ENCODE measurements at regions not wholly inside any gene's neighbourhood (a gene's known extent, or its start where the extent isn't known, plus 50 kb on each side); places are given as distances from the start of the nearest gene placed in this dataset.
A peak's percentile ranks its signal among the peaks of the same experiment; 100 is the strongest.
"Not testable (repeated sequence)": the region's sequence is repeated elsewhere in the genome, so short reads cannot be mapped to it uniquely, and the experiment has no call there.

- no peak for DNase-seq (ENCODE audit: low read depth)
Measured at GRCh38 chr10:30734901-30735300, 105.3 kb upstream of the LYZL2 start.

GRCh38 chr10:30732671-30733070, 103.1 kb upstream of the LYZL2 start:
- DNase-seq (ENCODE audit: low read depth) = no peak

DNA sequence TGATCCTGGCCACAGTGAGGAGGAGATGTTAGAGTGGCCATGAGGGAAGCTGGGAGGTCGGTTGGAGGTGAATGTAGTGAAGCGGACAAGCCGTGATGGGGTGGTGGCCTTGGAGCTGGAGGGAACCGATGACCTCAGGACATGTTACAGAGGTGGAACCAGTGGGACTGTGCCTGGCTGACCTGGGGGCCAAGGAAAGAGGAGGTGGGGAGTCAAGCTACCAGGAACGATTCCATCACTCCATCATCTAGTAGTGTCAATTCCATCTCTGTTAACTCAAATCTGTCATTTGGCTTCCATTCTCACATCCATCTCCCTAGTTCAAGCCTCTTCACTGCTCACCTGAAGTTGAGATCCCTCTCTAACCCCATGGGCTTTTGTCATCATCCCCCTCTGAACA, 102.4 kb upstream of the LYZL2 start:
- no peak for DNase-seq (ENCODE audit: low read depth)

- no peak for DNase-seq (ENCODE audit: low read depth)
Measured at GRCh38 chr10:30730306-30730705, 100.8 kb upstream of the LYZL2 start.

GRCh38 chr10:30728766-30729165, 99.2 kb upstream of the LYZL2 start:
- no peak for DNase-seq (ENCODE audit: low read depth)

GRCh38 chr10:30728127-30728526, 98.6 kb upstream of the LYZL2 start:
- DNase-seq (ENCODE audit: low read depth) = no peak

DNA sequence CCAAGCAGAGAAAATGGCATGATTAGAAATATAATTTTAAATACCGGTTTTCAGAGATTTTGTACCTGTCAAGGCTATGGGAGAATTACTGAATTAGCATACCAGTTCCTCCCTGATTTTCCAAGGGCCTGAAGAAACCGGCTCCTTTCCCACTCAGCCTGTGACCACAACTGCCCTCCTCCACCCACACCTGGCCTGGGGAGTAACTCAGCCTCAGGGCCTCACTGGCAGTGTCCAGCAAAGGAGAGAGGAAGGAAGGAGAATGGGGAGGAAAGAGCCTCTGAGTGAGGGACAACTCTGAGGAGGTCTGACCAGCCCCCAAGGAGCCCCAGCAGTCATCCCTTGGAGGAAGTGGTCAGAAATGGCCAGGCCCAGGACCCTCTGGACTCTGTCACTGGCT, 98.0 kb upstream of the LYZL2 start:
- DNase-seq (ENCODE audit: low read depth) = peak; percentile 69

- peak; percentile 71 for DNase-seq (ENCODE audit: low read depth)
Measured at GRCh38 chr10:30726783-30727414, 97.3 kb upstream of the LYZL2 start.

DNA sequence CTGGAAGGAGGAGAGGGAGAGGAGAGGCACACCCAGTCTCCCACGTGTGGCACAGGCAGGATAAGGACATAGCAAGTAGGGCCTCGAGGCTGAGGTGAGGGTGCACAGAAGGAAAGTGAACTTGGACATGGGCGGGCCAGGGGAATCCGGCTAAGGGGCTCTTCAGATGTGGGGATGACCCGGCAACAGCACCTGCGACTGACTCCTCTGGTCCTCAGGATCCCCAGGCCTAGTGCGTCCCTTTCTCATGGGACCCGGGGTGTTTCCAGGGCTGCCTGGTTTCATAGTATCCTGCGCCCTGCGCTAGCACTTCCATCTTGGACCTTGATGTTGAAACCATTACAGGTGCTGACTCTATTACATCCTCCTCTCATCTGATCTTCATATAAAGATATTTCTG, 96.1 kb upstream of the LYZL2 start:
- no peak for DNase-seq (ENCODE audit: low read depth)

- peak; percentile 53 for DNase-seq (ENCODE audit: low read depth)
Measured at GRCh38 chr10:30724296-30724695, 94.7 kb upstream of the LYZL2 start.

GRCh38 chr10:30722956-30723620, 93.5 kb upstream of the LYZL2 start:
- no peak for DNase-seq (ENCODE audit: low read depth)

DNA sequence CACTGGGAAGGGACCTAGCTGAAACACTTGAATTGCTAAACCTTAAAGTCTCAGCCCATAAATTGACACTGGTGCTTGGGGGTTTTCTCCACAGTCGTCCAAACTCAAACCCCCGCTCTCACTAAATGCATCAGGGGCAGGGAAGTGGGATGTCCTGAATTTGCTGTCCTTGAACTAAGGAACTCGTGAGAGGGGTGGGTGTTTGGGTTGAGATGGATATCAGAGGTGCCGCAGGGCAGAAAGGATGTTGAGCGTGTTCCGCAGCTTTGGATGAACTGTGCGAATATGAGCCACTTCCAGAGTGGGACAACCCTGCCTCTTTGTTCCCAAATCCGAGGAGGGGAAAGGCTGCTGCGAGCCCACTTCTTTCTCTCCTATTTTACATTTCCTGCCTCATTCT, 90.3 kb upstream of the LYZL2 start:
- DNase-seq (ENCODE audit: low read depth) = peak; percentile 79

GRCh38 chr10:30709700-30710358, 80.3 kb upstream of the LYZL2 start:
- DNase-seq (ENCODE audit: low read depth) = no peak

GRCh38 chr10:30709229-30709628, 79.7 kb upstream of the LYZL2 start:
- DNase-seq (ENCODE audit: low read depth) = no peak

GRCh38 chr10:30708234-30708633, 78.7 kb upstream of the LYZL2 start:
- DNase-seq (ENCODE audit: low read depth) = no peak

- not testable (repeated sequence) for DNase-seq (ENCODE audit: low read depth)
Measured at GRCh38 chr10:30706189-30706588, 76.6 kb upstream of the LYZL2 start.

- DNase-seq (ENCODE audit: low read depth) = no peak
Measured at GRCh38 chr10:30705625-30706149, 76.1 kb upstream of the LYZL2 start.

- DNase-seq (ENCODE audit: low read depth) = no peak
Measured at GRCh38 chr10:30705101-30705624, 75.6 kb upstream of the LYZL2 start.

DNA sequence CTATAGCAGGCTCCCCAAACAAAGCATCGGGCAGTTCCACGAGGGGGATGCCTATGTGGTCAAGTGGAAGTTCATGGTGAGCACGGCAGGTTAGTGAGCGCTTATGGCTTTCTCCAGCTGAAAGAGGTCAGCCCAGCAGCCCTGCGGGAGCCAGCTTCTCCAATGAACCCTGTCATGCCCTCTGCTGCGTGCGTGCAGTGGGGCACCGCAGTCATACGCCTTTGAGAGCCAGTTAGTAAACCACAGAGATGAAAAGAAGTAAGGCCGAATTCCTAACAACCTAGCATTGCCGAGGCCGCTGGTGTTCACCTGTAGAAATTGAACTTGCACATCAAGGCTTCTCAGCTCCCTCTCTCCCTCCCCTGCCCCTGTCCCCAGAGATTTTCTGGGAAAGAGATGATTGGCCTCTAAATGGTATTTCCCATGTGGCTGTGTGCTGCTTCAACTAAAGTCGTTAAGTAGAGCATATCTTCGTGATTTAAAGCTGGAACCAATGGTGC, 75.1 kb upstream of the LYZL2 start:
- DNase-seq (ENCODE audit: low read depth) = not testable (repeated sequence)

DNA sequence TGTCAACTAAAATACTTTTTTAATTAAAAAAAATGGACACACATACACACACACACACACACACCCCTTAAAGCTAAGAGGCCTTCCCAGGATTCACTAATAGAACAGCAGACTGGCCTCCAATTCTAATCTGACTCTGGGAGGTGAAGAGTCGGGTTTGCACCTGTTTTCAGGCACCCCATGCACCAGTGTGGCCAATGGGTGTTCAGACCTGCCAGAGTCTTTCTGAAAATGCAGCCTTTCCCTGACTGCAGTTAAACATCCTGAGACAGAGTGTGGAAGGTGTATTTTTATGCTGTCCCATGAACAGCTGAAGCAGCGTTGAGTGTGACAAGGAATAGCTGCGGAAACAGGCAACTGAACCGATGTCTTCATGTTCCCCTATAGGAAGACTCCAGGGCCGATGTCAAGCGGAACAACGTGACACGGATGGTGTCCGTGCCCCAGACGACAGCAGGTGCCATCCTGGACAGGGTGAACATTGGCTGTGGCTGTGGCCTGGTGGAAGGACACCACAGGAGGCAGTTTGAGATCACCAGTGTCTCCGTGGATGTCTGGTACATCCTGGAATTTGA, 74.6 kb upstream of the LYZL2 start:
- DNase-seq (ENCODE audit: low read depth) = no peak

DNA sequence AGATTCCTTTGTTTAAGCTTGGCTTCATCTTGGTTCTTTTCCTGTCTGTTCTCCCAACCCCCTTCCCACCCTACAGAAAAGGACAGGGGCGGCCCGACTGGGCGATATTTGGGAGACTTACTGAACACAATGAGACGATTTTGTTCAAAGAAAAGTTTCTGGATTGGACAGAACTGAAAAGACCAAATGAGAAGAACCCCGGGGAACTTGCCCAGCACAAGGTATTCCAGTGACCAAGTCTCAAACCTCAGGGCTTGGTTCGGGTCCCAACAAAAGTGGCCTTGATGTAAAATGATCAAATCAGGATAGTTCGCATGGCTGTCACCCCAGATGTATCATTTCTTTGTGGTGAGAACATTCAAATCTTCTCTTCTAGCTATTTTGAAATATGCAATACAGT, 73.9 kb upstream of the LYZL2 start:
- not testable (repeated sequence) for DNase-seq (ENCODE audit: low read depth)

DNA sequence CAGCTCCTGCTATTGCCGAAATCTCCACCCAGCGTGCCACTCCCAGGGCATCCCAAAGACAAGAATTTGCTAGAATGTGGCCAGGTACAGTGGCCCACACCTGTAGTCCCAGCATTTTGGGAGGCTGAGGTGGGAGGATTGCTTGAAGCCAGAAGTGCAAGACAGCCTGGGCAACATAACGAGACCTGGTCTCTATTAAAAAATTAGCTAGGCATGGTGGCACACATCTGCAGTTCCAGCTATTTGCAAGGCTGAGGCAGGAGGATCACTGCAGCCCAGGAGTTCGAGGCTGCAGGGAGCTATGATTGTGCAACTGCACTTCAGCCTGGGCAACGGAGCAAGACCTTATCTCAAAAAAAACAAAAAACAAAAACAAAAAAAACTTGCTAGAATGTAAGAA, 73.3 kb upstream of the LYZL2 start:
- DNase-seq (ENCODE audit: low read depth) = no peak

Data from RPMI7951 (cell line).